Uterus (tissue), 2 donors: ENCODE measurements at regions not wholly inside any gene's neighbourhood (a gene's known extent, or its start where the extent isn't known, plus 50 kb on each side); places are given as distances from the start of the nearest gene placed in this dataset.

Source experiments
- CTCF ChIP-seq, 4 experiments: fragments of 200-600 bp in 2 of 4; fragments of 450-650 bp in 2 of 4; sonication (generic) in 2 of 4; IDR thresholded peaks; one replicate each; pipeline ENCODE4 v1.5.1; 2016 to 2019; ENCODE audit warnings: antibody characterized with exemption in 4 of 4, mild to moderate bottlenecking in 2 of 4, moderate library complexity in 1 of 4
- POLR2A ChIP-seq, 2 donors: fragments of 450-650 bp; IDR thresholded peaks; one replicate each; pipeline ENCODE4 v1.6.1; 2016; ENCODE audit warnings: antibody characterized with exemption in 2 of 2, mild to moderate bottlenecking in 1 of 2, moderate library complexity in 1 of 2

DNA sequence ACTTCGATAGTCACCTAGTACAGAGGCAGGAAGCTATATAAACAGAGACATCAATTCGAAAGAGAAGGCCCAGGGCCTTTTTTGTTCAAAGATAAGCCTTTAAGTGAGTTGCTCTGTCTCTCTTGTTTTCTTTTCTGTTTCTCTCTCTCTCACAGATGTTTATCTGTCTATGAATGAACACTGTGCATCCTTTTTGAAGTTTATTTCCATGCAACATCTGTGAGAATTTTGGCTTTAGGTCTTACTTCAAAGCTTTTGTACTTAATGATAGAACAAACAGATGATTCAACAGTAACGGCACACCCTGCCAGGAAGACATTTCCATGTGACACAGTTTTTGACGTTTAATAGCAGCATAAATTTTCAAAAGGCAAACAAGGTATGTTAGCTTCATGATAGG lies 1413.1 kb upstream of the CDH6 start:
- TF ChIP-seq CTCF (IDR thresholded peaks at IDR 0.05) (no peak), POLR2A (IDR thresholded peaks at IDR 0.05) (no peak)
